Activated T-cell treated with anti-CD3 and anti-CD28 coated beads, Interleukin-2, amount 50 U/mL, for 1 hour (primary cell): ENCODE measurements at regions not wholly inside any gene's neighbourhood (a gene's known extent, or its start where the extent isn't known, plus 50 kb on each side); places are given as distances from the start of the nearest gene placed in this dataset.
"Not testable (repeated sequence)": the region's sequence is repeated elsewhere in the genome, so short reads cannot be mapped to it uniquely, and the experiment has no call there.

ENCODE experiments used
- DNase-seq: peaks from one replicate; pipeline ENCODE4 v3.0.0-alpha.2; 2020

GRCh38 chr18:22828171-22828570, 105.0 kb upstream of the RBBP8 start:
- no peak for DNase-seq

- not testable (repeated sequence) for DNase-seq
Measured at GRCh38 chr18:22828583-22828982, 104.5 kb upstream of the RBBP8 start.

GRCh38 chr18:22829781-22830180, 103.3 kb upstream of the RBBP8 start:
- DNase-seq = no peak

DNA sequence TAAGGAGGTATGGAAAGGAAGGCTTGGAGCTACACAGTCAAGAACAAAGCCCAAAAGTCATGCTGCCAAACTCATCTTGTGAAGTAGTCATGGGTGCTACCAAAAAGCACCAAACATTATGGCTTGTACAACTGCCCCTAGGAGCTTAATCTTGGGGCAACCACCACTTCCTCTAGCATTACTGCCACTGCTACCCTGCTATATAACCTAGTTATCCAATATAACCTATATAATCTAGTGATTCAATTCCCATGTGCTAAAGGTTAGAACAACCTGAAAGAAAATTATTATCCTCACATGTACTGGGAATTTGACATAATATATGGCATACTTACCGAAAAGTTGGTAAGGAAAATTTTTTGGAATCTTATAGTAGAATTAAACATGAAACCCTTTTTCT, 102.6 kb upstream of the RBBP8 start:
- no peak for DNase-seq

DNA sequence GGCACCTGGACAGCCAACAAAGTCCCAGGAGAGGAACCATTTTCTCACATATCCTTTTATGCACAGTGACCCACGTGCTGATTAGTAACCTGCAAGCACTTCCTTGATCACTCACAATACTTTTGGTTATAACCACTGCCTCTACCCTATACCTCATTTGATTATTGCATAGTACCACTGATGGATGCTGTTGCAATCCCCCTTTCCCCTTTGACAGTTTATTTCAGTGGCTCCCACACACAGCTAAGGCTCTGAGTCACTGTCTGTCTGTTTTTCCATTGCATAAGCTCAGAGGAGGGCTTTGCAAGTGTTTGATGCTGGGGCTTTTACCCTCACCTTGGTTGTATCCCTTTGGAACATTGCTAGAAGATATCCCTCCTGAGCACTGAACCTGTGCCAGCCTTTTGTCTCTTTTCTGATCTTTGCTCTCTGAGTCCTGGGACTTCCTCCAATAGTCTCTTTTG, 101.7 kb upstream of the RBBP8 start:
- DNase-seq = no peak

GRCh38 chr18:22836932-22837331, 96.2 kb upstream of the RBBP8 start:
- DNase-seq = no peak

DNA sequence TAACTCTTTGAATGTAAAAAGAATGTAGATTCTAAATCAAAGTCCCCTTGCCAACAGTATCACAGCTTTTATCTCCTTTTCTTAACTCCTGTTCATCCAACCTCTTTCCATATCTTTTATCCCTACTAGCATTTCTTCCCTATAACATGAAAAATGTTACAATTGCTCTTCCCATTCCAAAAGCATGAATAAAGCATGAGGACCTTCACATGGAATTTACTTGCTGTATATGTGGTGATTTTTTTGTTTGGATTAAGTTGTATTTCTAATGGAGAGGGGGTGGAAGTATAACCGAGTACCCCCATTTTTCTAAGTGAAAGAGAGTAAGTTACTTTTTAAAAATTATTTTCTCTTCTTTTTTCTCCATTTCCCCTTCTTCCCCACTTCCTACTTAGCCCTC, 94.9 kb upstream of the RBBP8 start:
- no peak for DNase-seq

DNA sequence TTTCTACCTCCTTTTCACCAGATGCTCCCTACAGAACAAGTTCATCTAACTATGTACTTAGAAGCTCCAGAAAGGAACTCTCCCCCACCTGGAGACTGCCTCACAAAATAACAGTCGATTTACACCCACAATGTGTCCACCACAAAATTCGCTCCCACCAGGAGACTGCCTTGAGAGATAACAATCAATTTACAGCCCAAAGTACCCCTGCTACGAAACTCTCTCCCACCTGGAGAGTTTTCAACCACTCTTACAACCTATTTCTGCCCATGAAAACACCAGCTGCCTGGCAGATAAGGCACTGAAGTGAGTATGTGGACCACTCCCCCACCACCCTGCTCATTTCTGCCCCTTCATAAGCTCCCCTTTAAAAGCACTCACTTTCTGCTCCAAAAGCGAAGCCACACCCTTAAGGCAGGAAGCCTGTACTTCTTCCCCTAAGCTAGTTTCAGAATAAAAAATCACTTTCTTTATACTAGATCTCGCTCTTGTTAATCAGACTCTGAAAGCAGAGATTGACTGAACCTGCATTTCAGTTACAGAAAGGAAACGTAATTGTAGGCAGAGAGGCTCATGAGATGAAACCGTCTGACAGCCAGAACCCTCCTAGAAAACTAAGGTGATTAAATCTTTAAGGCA, 94.4 kb upstream of the RBBP8 start:
- DNase-seq = no peak

DNA sequence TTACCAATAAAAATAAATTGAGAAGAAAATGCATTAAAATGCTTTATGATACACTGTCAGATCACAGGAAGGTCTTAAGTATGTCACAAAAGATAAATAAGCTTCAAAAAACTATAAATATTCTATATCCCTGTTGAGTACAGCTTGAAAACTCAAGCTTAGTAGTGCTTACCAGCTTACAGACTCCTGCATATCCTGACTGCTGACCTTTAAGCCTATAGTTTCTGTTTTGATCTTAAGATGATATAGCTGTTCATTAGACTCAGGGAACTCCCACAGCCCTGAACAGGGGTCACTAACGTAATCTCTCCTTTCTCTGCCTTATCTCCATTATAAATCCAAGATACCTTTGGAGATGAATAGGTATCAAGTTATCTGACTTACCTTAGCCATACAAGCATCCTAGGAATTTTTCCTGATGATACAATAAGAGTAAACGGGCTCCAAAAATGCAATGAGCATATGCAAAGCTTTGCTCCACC, 93.7 kb upstream of the RBBP8 start:
- DNase-seq = no peak

DNA sequence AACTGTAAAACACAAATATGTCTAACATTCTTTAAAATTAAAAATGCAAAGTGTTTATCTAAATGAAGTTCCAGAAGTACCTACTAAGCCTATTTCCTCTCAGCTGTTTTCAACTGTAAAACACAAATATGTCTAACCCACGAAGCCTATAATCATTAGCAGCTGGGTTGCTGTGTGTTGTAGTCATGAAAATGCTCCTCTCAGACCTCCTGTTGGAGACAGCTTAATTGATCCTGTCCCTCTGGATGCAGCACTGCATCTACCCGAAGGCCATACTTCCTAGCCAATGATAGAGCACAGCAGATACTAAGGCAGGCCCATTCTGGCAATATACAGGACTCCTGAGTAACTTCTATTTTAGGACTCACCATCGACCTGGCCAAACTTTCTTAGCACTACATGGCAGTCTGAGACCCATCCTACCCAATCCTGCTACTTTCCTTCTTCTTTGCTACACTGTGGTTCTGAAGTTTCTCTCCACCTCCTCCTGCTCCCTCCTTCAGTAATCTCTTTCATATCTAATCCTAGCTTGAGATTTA, 92.5 kb upstream of the RBBP8 start:
- DNase-seq = no peak

GRCh38 chr18:22841840-22842239, 91.3 kb upstream of the RBBP8 start:
- DNase-seq = no peak

GRCh38 chr18:22844190-22844589, 88.9 kb upstream of the RBBP8 start:
- no peak for DNase-seq

DNA sequence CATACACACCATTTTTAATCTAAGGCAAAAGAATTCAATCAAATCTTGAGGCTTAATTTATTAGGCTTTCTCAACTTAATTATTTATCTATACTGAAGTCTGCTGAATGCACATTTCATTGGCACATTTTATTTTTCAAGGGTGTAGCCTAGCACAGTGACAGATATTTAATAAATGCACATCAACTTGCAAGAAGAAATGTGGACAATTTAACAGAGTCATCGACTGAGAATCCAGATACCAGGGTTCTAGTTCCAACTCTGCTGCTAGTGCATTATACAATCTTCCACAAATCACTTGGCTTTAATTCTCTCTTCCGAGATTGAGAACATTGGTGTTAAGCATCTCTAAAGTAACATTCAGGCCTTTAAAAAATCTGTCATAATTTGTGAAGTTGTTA, 88.5 kb upstream of the RBBP8 start:
- DNase-seq = no peak

- no peak for DNase-seq
Measured at GRCh38 chr18:22846088-22846683, 86.9 kb upstream of the RBBP8 start.

- no peak for DNase-seq
Measured at GRCh38 chr18:22846697-22847096, 86.4 kb upstream of the RBBP8 start.

GRCh38 chr18:22847392-22847791, 85.7 kb upstream of the RBBP8 start:
- DNase-seq = no peak

DNA sequence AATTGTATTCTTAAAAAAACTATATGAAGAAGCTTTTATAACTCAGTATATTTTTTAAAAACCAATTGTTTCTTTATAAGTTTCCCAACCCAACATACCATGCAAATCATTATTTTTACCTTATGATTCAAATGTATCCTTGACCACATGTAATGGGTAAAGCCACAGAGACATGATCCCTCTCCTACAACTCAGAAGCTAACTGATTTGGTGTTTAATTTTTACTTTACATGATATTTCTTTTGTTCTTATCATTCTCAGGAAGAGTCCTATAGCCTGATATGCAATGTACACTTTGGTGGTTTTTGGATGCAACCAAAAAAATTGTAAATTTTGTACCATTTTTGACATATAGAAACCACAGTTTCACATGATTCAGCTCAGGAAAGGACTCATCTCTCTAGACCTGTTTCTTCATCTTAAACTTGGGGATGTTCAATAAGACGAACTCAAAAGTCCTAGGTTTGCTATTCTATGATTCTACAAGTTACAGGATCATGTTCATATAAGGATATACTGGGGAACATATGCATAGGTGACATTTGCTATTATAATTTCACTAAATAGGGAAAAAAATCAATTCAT, 85.2 kb upstream of the RBBP8 start:
- no peak for DNase-seq

- no peak for DNase-seq
Measured at GRCh38 chr18:22848615-22849014, 84.5 kb upstream of the RBBP8 start.

DNA sequence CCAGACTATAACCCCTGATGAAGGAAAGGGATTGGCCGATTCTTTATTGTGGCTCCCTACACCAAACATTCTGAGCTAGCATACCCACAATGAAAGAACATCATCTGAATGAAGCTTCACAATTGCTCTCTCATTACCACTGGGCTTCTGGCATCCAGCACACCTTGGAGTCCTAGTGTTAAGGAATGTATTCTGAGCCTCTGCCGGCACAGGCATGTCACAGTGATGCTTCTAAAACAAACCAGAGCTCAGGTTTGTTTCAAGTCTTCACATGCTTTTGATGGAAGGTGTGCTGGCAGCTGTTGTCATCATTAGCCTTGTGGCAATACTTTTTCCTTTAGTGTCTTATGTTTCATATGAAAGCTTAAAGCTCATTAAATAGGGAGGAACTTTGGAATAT, 76.3 kb upstream of the RBBP8 start:
- DNase-seq = no peak

- no peak for DNase-seq
Measured at GRCh38 chr18:22858121-22858520, 75.0 kb upstream of the RBBP8 start.

DNA sequence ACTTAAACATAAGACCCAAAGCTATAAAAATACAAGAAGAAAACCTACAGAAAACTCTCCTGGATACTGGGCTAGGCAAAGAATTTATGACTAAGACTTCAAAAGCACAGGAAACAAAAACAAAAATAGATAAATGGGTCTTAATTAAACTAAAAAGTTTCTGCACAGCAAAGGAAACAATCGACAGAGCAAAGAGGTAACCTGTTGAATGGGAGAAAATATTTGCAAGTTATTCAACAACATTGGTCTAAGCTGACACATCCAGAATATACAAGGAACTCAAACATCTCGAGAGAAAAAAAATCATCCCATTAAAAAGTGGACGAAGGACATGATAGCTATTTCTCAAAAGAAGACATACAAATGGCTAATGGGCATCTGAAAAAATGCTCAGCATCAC, 72.3 kb upstream of the RBBP8 start:
- no peak for DNase-seq

GRCh38 chr18:22865354-22866116, 67.6 kb upstream of the RBBP8 start:
- DNase-seq = no peak

GRCh38 chr18:22868831-22869230, 64.3 kb upstream of the RBBP8 start:
- DNase-seq = no peak
